ENCODE measurements at regions not wholly inside any gene's neighbourhood (a gene's known extent, or its start where the extent isn't known, plus 50 kb on each side); places are given as distances from the start of the nearest gene placed in this dataset.

GRCh38 chr11:26191193-26191592 lies 140.7 kb upstream of the ANO3 start:
- H3K4me3 ChIP-seq (replicated peaks in 1 of 2; ENCODE audit: low read depth in 2 of 2, low read length in 2 of 2): no peak overlapping the region
- no peak for DNase-seq (ENCODE audit: low read depth in 2 of 2)
- TF ChIP-seq, protein P1, sequence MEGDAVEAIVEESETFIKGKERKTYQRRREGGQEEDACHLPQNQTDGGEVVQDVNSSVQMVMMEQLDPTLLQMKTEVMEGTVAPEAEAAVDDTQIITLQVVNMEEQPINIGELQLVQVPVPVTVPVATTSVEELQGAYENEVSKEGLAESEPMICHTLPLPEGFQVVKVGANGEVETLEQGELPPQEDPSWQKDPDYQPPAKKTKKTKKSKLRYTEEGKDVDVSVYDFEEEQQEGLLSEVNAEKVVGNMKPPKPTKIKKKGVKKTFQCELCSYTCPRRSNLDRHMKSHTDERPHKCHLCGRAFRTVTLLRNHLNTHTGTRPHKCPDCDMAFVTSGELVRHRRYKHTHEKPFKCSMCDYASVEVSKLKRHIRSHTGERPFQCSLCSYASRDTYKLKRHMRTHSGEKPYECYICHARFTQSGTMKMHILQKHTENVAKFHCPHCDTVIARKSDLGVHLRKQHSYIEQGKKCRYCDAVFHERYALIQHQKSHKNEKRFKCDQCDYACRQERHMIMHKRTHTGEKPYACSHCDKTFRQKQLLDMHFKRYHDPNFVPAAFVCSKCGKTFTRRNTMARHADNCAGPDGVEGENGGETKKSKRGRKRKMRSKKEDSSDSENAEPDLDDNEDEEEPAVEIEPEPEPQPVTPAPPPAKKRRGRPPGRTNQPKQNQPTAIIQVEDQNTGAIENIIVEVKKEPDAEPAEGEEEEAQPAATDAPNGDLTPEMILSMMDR (IDR thresholded peaks at IDR 0.05; ENCODE audit: low read depth, low read length): no peak

DNA sequence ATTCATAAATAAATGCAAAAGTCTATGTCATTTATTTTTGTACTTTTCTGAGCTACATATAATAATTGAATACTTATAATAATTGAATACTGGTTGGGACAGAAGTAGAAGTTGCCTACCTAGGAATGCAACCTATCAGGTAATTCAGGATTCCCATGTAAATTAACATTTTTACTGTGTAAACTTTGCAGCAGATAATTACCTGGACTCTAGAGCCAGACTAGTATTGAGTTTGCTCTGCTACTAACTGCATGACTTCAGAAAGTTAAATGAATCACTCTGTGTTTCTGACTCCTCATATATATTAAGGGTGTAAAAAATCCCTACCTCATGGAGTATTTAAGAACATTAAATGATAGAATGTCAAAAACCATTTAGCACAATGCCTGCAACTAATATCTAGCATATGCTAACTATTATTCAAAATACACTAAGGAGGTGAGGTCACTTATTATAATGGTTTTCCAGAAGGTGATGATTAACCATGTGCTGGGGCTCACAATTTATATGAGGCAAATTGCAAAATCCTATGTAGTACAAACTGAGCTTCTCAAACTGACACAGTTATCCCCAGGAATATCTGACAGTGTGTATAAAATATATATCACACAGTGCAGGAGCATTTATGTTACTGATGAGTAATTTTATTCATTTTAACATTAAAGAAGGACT lies 138.1 kb upstream of the ANO3 start:
- TF ChIP-seq, protein P1 (IDR thresholded peaks at IDR 0.05; ENCODE audit: low read depth, low read length): no peak
- no peak overlapping the region for H3K4me3 ChIP-seq (replicated peaks in 1 of 2; ENCODE audit: low read depth in 2 of 2, low read length in 2 of 2)
- DNase-seq (ENCODE audit: low read depth in 2 of 2): no peak

DNA sequence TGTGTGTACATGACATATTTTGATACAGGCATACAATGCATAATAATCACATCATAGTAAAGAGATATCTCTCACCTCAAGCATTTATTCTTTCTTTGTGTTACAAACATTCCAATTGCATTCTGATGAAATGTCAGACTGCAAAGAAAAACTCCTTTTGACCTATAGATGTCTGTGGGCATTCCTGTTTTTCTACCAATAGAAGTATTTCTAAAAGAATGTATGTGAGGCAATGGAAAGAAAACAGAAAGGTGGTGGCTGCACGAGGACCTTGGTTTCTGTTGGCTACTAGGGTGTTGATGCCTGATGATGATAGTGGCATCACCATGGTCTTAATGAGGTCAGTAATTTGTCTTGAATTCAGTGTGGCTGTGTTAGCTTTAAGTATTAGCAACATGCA lies 137.0 kb upstream of the ANO3 start:
- TF ChIP-seq, protein P1 (IDR thresholded peaks at IDR 0.05; ENCODE audit: low read depth, low read length): no peak
- DNase-seq (ENCODE audit: low read depth in 2 of 2): peak in 1 of 2 donors; percentile 49
- no peak overlapping the region for H3K4me3 ChIP-seq (replicated peaks in 1 of 2; ENCODE audit: low read depth in 2 of 2, low read length in 2 of 2)

- no peak for DNase-seq (ENCODE audit: low read depth in 2 of 2)
- no peak overlapping the region for H3K4me3 ChIP-seq (replicated peaks in 1 of 2; ENCODE audit: low read depth in 2 of 2, low read length in 2 of 2)
- TF ChIP-seq, protein P1 (IDR thresholded peaks at IDR 0.05; ENCODE audit: low read depth, low read length): no peak
These were observed 133.3 kb upstream of the ANO3 start for GRCh38 chr11:26198532-26199096.

- DNase-seq (ENCODE audit: low read depth in 2 of 2): peak; percentile 20 to 65
- TF ChIP-seq, protein P1 (IDR thresholded peaks at IDR 0.05; ENCODE audit: low read depth, low read length): no peak
These were observed 132.4 kb upstream of the ANO3 start for GRCh38 chr11:26199331-26200095.

GRCh38 chr11:26201411-26201810 lies 130.5 kb upstream of the ANO3 start:
- DNase-seq (ENCODE audit: low read depth in 2 of 2): peak in 1 of 2 donors; percentile 70
- TF ChIP-seq, protein P1 (IDR thresholded peaks at IDR 0.05; ENCODE audit: low read depth, low read length): no peak
- no peak overlapping the region for H3K4me3 ChIP-seq (replicated peaks in 1 of 2; ENCODE audit: low read depth in 2 of 2, low read length in 2 of 2)

More at GRCh38 chr11:26199331-26200095, 132.4 kb upstream of the ANO3 start:
- H3K4me3 ChIP-seq (replicated peaks in 1 of 2; ENCODE audit: low read depth in 2 of 2, low read length in 2 of 2): no peak overlapping the region
